SK-N-SH (cell line): ENCODE measurements at regions not wholly inside any gene's neighbourhood (a gene's known extent, or its start where the extent isn't known, plus 50 kb on each side); places are given as distances from the start of the nearest gene placed in this dataset.

Experiments
- CTCF ChIA-PET: fragments of 300-600, 350-600 bp; formaldehyde crosslinking; extraction: SDS; loops from one replicate; lab custom pipeline; 2021; lab: Yijun Ruan, JAX
- POLR2A ChIA-PET: fragments of 350-600 bp; sonication (Branson Sonifier 250); formaldehyde crosslinking; extraction: SDS; loops from one replicate; lab custom pipeline; 2020; ENCODE audit warnings: antibody characterized with exemption, inconsistent platforms; lab: Yijun Ruan, JAX
- DNase-seq: peaks from one replicate; pipeline ENCODE4 v3.0.0; 2012
- H2AFZ ChIP-seq: fragments of 200-600 bp; sonication (generic); 2 replicates; pipeline ENCODE4 v1.8.1; 2016; ENCODE audit warnings: antibody characterized with exemption, mild to moderate bottlenecking, low read depth
- H3F3A ChIP-seq: fragments of 200-600 bp; sonication (generic); replicated peaks from 2 replicates; pipeline ENCODE3; 2016; ENCODE audit warnings: antibody characterized with exemption, mild to moderate bottlenecking; ENCODE audit not compliant: insufficient read depth
- H3K27ac ChIP-seq, 2 experiments: fragments of 200-500 bp in 1 of 2; fragments of 200-600 bp in 1 of 2; sonication (Bioruptor generic) in 1 of 2; sonication (generic), shearing (Covaris generic) in 1 of 2; 2 replicates each; pipeline versions ENCODE4 v1.5.1 to v1.6.1; 2014 to 2016; ENCODE audit warnings: low read depth in 2 of 2, inconsistent platforms in 1 of 2, low read length in 1 of 2, mild to moderate bottlenecking in 1 of 2, mixed read lengths in 1 of 2
- H3K27me3 ChIP-seq: fragments of 200-600 bp; sonication (generic), shearing (Covaris generic); 2 replicates; pipeline ENCODE4 v1.6.1; 2016; ENCODE audit warnings: mixed run types; ENCODE audit not compliant: insufficient read depth
- H3K36me3 ChIP-seq, 2 experiments: fragments of 200-500 bp in 1 of 2; fragments of 200-600 bp in 1 of 2; sonication (Bioruptor generic) in 1 of 2; sonication (generic) in 1 of 2; replicated peaks in 1 of 2; 2 replicates each; pipeline versions ENCODE3 to v1.5.1; 2014 to 2016; ENCODE audit warnings: low read length in 1 of 2, mild to moderate bottlenecking in 1 of 2; ENCODE audit not compliant: insufficient read depth in 2 of 2, control insufficient read depth in 1 of 2
- H3K4me1 ChIP-seq, 2 experiments: fragments of 200-500 bp in 1 of 2; fragments of 200-600 bp in 1 of 2; sonication (Bioruptor generic) in 1 of 2; sonication (generic), shearing (Covaris generic) in 1 of 2; 2 replicates each; pipeline versions ENCODE4 v1.5.1 to v1.6.1; 2014 to 2016; ENCODE audit warnings: low read depth in 1 of 2, low read length in 1 of 2, mixed run types in 1 of 2; ENCODE audit not compliant: insufficient read depth in 2 of 2, control insufficient read depth in 1 of 2
- H3K4me2 ChIP-seq: fragments of 200-600 bp; sonication (generic), shearing (Covaris generic); 2 replicates; pipeline ENCODE4 v1.6.1; 2017; ENCODE audit warnings: mixed run types
- H3K4me3 ChIP-seq, 2 experiments: fragments of 200-500 bp in 1 of 2; fragments of 200-600 bp in 1 of 2; sonication (Bioruptor generic) in 1 of 2; sonication (generic), shearing (Covaris generic) in 1 of 2; 2 replicates each; pipeline versions ENCODE4 v1.5.1 to v1.8.1; 2014 to 2016; ENCODE audit warnings: low read depth in 2 of 2, inconsistent platforms in 1 of 2, low read length in 1 of 2, mild to moderate bottlenecking in 1 of 2, mixed read lengths in 1 of 2, moderate library complexity in 1 of 2
- H3K79me2 ChIP-seq: fragments of 200-600 bp; sonication (generic); 2 replicates; pipeline ENCODE4 v1.8.1; 2017; ENCODE audit warnings: mild to moderate bottlenecking; ENCODE audit not compliant: insufficient read depth
- H3K9ac ChIP-seq: fragments of 200-600 bp; sonication (generic); 2 replicates; pipeline ENCODE4 v1.6.1; 2017; ENCODE audit warnings: mixed run types
- H3K9me2 ChIP-seq: fragments of 200-600 bp; sonication (generic); 2 replicates; pipeline ENCODE4 v1.6.1; 2017; ENCODE audit warnings: mixed run types
- H3K9me3 ChIP-seq: fragments of 200-600 bp; sonication (generic); 2 replicates; pipeline ENCODE4 v1.6.1; 2017; ENCODE audit warnings: mixed run types, mild to moderate bottlenecking, moderate library complexity
- H4K20me1 ChIP-seq: fragments of 200-600 bp; sonication (generic); 2 replicates; pipeline ENCODE4 v1.6.1; 2017; ENCODE audit warnings: mild to moderate bottlenecking, mixed run types; ENCODE audit not compliant: insufficient read depth
- ELF1 ChIP-seq: IDR thresholded peaks from 2 replicates; pipeline ENCODE4 v1.4.0; 2012
- EZH2phosphoT487 ChIP-seq: fragments of 200-600 bp; sonication (generic); IDR thresholded peaks from 2 replicates; pipeline ENCODE4 v1.6.1; 2017; ENCODE audit warnings: low read depth, mixed run types, mild to moderate bottlenecking, antibody characterized with exemption, moderate library complexity, borderline replicate concordance
- FOXJ3 ChIP-seq: sonication (generic); formaldehyde crosslinking; IDR thresholded peaks from 2 replicates; pipeline ENCODE4 v1.5.1; 2020; ENCODE audit warnings: mild to moderate bottlenecking, missing genetic modification reagents
- FOXM1 ChIP-seq: IDR thresholded peaks from 2 replicates; pipeline ENCODE4 v1.4.0; 2012; ENCODE audit warnings: low read depth, mild to moderate bottlenecking
- GABPA ChIP-seq: IDR thresholded peaks from 2 replicates; pipeline ENCODE4 v1.4.0; 2012; ENCODE audit warnings: low read depth, mild to moderate bottlenecking
- GATA2 ChIP-seq: sonication (generic); formaldehyde crosslinking; IDR thresholded peaks from 2 replicates; pipeline ENCODE4 v1.5.0; 2020; ENCODE audit warnings: mild to moderate bottlenecking, missing genetic modification reagents
- IRF3 ChIP-seq: fragments of 150-350 bp; IDR thresholded peaks from 2 replicates; pipeline ENCODE4 v1.6.1; 2016; ENCODE audit warnings: mild to moderate bottlenecking, low read depth, low read length
- JUND ChIP-seq: IDR thresholded peaks from 2 replicates; pipeline ENCODE4 v1.4.0; 2012
- MAX ChIP-seq: IDR thresholded peaks from 2 replicates; pipeline ENCODE4 v1.4.0; 2012; ENCODE audit warnings: low read depth
- MEF2A ChIP-seq: IDR thresholded peaks from 2 replicates; pipeline ENCODE4 v1.4.0; 2012; ENCODE audit warnings: low read depth, borderline replicate concordance
- MXI1 ChIP-seq: IDR thresholded peaks from 2 replicates; pipeline ENCODE4 v1.6.1; 2012; ENCODE audit warnings: mild to moderate bottlenecking, low read depth, low read length, improper control_type of control experiment
- NFIC ChIP-seq: IDR thresholded peaks from 2 replicates; pipeline ENCODE4 v1.4.0; 2012; ENCODE audit warnings: borderline replicate concordance
- PBX3 ChIP-seq: IDR thresholded peaks from 2 replicates; pipeline ENCODE4; 2012
- POLR2AphosphoS5 ChIP-seq: IDR thresholded peaks from 2 replicates; pipeline ENCODE4 v1.6.1; 2012; ENCODE audit warnings: low read depth, low read length
- RCOR1 ChIP-seq: fragments of 150-350 bp; IDR thresholded peaks from 2 replicates; pipeline ENCODE4 v1.6.1; 2017; ENCODE audit warnings: antibody characterized with exemption, low read length
- RFX5 ChIP-seq: IDR thresholded peaks from 2 replicates; pipeline ENCODE4 v1.6.1; 2012; ENCODE audit warnings: mild to moderate bottlenecking, improper control_type of control experiment, low read length
- SIN3A ChIP-seq: IDR thresholded peaks from 2 replicates; pipeline ENCODE4 v1.6.1; 2012; ENCODE audit warnings: low read depth, mild to moderate bottlenecking, low read length, moderate library complexity, borderline replicate concordance
- TAF1 ChIP-seq: IDR thresholded peaks from 2 replicates; pipeline ENCODE4 v1.6.1; 2012; ENCODE audit warnings: low read depth, mild to moderate bottlenecking, low read length, moderate library complexity, borderline replicate concordance
- TEAD4 ChIP-seq: IDR thresholded peaks from 2 replicates; pipeline ENCODE4 v1.4.0; 2012; ENCODE audit warnings: mild to moderate bottlenecking, borderline replicate concordance; ENCODE audit not compliant: insufficient read depth
- ZBTB33 ChIP-seq: IDR thresholded peaks from 2 replicates; pipeline ENCODE4 v1.4.0; 2012; ENCODE audit warnings: low read depth, borderline replicate concordance
- WGBS: methylation state at CpG from one replicate; pipeline ENCODE4 v1.1.6; 2017; ENCODE audit warnings: low lambda C conversion rate; 5-methylcytosine and 5-hydroxymethylcytosine counted together
- TF ChIP-seq, protein P1 (sequence below): IDR thresholded peaks from 2 replicates; pipeline ENCODE4 v1.4.0; 2012; ENCODE audit warnings: low read depth, borderline replicate concordance

DNA sequence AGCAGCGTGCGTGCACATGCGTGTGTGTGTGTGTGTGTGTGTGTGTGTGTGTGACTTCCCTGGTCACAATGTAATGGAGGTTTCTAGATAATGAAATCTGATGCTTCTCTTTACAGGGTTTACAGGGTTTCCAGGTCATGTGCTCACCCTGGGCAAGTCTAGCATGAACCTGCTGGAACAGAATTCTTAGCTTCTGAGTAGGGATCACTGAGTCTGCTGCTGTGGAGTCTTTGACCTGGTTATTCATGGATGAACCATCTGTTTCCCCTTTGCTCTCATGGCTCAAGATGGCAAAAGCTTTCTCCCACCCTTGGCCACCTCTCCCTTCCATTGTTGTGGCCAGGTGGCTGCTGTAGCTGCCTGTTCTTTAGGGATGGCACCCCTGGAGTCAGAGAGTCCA is 111.6 kb upstream of the SHB start:
- no peak for DNase-seq
- Histone ChIP-seq H3K9ac (no peak overlapping the region), H3K79me2 (no peaks in the 10 kb centered on the region), H3K27ac (no peak overlapping the region), H3K27me3 (no peaks in the 10 kb centered on the region; the same call in 1 of the 2 replicates), H3K4me1 (no peaks in the 10 kb centered on the region; a peak in 1 of 4 replicates), H3K4me2 (no peak overlapping the region), H3K36me3 (no peaks in the 10 kb centered on the region), H3F3A (no peaks in the 10 kb centered on the region), H3K9me3 (no peaks in the 10 kb centered on the region), H2AFZ (no peak overlapping the region), H4K20me1 (no peaks in the 10 kb centered on the region), H3K4me3 (no peak overlapping the region), H3K9me2 (no peaks in the 10 kb centered on the region)
- ChIA-PET CTCF (interaction anchor here (0.9 to 1.5 kb wide), 2 partner anchors 9 to 30 kb away, joined by 3 to 5 read pairs; no protein-coding TSS in a partner anchor), POLR2A (no interaction called here)
- WGBS, result 84% methylated on average over 3 of the region's 3 CpGs
- no peak for TF ChIP-seq JUND
- no peak for TF ChIP-seq ZBTB33
- TF ChIP-seq FOXM1, result no peak
- no peak for TF ChIP-seq SIN3A
- TF ChIP-seq ELF1, result no peak
- no peak for TF ChIP-seq RFX5
- TF ChIP-seq, protein P1, sequence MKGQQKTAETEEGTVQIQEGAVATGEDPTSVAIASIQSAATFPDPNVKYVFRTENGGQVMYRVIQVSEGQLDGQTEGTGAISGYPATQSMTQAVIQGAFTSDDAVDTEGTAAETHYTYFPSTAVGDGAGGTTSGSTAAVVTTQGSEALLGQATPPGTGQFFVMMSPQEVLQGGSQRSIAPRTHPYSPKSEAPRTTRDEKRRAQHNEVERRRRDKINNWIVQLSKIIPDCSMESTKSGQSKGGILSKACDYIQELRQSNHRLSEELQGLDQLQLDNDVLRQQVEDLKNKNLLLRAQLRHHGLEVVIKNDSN, result no peak
- TF ChIP-seq MEF2A, result no peak
- no peak for TF ChIP-seq GABPA
- no peak for TF ChIP-seq EZH2phosphoT487
- no peak for TF ChIP-seq PBX3
- TF ChIP-seq MAX, result no peak
- no peak for TF ChIP-seq MXI1
- no peak for TF ChIP-seq GATA2 (CRISPR knock-in tag)
- TF ChIP-seq NFIC, result no peak

- Histone ChIP-seq H3K36me3 (no peaks in the 10 kb centered on the region), H3K27ac (no peak overlapping the region), H3K9me2 (no peaks in the 10 kb centered on the region), H3K79me2 (no peaks in the 10 kb centered on the region), H3K4me3 (no peak overlapping the region), H3K9me3 (no peaks in the 10 kb centered on the region), H3K9ac (no peak overlapping the region), H3F3A (no peaks in the 10 kb centered on the region), H4K20me1 (no peaks in the 10 kb centered on the region), H3K4me2 (no peak overlapping the region), H3K4me1 (no peaks in the 10 kb centered on the region; a peak in 1 of 4 replicates), H2AFZ (no peak overlapping the region), H3K27me3 (no peaks in the 10 kb centered on the region; the same call in 1 of the 2 replicates)
- CTCF ChIA-PET, result interaction anchor here (0.9 to 1.5 kb wide), 3 partner anchors 10 to 29 kb away, joined by 3 to 5 read pairs (median 4); no protein-coding TSS in a partner anchor
- 76% methylated on average over 3 of the region's 3 CpGs for WGBS
- POLR2A ChIA-PET, result no interaction called here
- DNase-seq, result no peak
- TF ChIP-seq FOXM1 (no peak), MXI1 (no peak), TEAD4 (no peak), RCOR1 (no peak), IRF3 (no peak), GABPA (no peak), FOXJ3 (no peak), MAX (no peak), GATA2 (CRISPR knock-in tag) (no peak), TAF1 (no peak), ZBTB33 (no peak), POLR2AphosphoS5 (no peak)
These were observed 110.9 kb upstream of the SHB start for GRCh38 chr9:38179965-38180364.
